Skeletal muscle tissue (tissue), 3 donors: ENCODE measurements at regions not wholly inside any gene's neighbourhood (a gene's known extent, or its start where the extent isn't known, plus 50 kb on each side); places are given as distances from the start of the nearest gene placed in this dataset.

Experiments
- H3K27ac ChIP-seq: one replicate; pipeline ENCODE4 v1.7.0; 2013; ENCODE audit warnings: mild to moderate bottlenecking, low read depth, low read length, inconsistent platforms
- H3K27me3 ChIP-seq, 3 donors: one replicate each; pipeline ENCODE4 v1.7.0; 2013; ENCODE audit warnings: low read length in 3 of 3; ENCODE audit not compliant: control insufficient read depth in 3 of 3, insufficient read depth in 3 of 3
- H3K36me3 ChIP-seq, 3 donors: one replicate each; pipeline ENCODE4 v1.7.0; 2013; ENCODE audit warnings: low read length in 3 of 3; ENCODE audit not compliant: control insufficient read depth in 3 of 3, insufficient read depth in 3 of 3
- H3K4me1 ChIP-seq, 3 donors: one replicate each; pipeline ENCODE4 v1.7.0; 2013; ENCODE audit warnings: low read length in 3 of 3, mild to moderate bottlenecking in 3 of 3; ENCODE audit not compliant: control insufficient read depth in 3 of 3, insufficient read depth in 3 of 3
- H3K4me3 ChIP-seq, 3 donors: one replicate each; pipeline ENCODE4 v1.7.0; 2013; ENCODE audit warnings: low read length in 3 of 3
- H3K9ac ChIP-seq, 3 donors: one replicate each; pipeline ENCODE4 v1.7.0; 2013; ENCODE audit warnings: low read length in 3 of 3, mild to moderate bottlenecking in 3 of 3, moderate library complexity in 2 of 3, low read depth in 1 of 3
- H3K9me3 ChIP-seq, 3 donors: one replicate each; pipeline ENCODE4 v1.7.0; 2013; ENCODE audit warnings: low read length in 3 of 3; ENCODE audit not compliant: control insufficient read depth in 3 of 3
- donor health status: Osteomylitis.

DNA sequence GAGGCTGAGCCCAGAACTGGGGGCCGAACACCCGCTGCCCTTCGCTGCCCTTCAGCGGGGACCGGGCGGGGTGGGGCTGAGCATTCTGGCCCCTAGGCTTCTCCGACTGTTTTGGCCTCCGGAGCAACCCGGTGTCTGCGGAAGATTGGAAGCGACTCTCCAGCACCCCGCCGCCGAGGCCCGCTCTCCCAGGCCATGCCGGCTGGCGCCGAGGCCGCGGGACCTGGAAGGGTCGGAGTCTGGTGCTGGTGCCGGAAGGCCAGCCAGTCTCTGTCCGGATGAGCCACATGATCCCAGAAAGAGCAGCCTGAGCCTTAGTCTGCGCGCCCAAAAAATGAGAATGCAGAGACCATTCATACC, 272.0 kb downstream of the FOXD2 start:
- peak overlapping the region; percentile 30 to 59 (median 58) for H3K4me3 ChIP-seq
- H3K36me3 ChIP-seq, result no peaks in the 10 kb centered on the region
- H3K4me1 ChIP-seq, result peaks cover 17 to 23% (median 20%) of the 10 kb centered on the region in 3 donors
- no peak overlapping the region for H3K27ac ChIP-seq
- no peaks in the 10 kb centered on the region for H3K9me3 ChIP-seq
- H3K9ac ChIP-seq, result peak overlapping the region in 1 of 3 donors; percentile 57
- H3K27me3 ChIP-seq, result peaks cover 79 to 82% (median 81%) of the 10 kb centered on the region in 3 donors

DNA sequence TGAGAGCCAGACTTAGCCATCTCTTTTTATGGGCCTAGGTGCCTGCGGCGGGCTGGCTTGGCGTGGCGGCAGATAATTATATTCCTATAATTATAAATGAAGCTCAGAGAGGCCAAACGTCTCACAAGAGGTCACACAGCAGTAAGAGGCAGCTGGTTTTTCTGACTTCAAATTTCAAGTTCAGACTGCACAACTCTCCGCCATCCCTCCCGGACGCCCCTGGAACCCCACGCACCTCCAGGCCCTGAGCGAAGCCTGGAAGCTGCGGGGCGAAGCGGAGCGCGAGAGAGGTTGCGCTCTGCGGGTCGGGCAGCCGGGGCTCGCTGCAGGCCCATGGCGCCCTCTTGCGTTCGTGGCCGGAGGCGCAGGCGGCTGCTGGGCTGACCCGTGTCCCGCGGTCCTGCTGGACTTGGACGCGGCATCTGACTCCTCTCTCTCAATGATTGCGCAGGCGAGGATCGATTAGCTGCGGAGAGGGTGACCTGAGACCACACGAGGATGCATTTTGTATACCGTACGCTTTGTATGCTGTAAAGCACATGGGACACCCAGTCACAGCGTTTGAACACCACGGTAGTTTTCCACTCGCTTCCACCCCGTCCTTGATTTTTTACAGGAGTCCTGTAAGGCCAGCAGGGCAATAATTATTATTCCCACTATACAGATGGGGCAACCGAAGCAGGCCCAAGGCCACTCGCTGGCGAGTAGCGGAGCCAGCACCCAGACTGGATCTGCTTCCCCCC, 272.7 kb downstream of the FOXD2 start:
- peaks cover 82 to 86% (median 84%) of the 10 kb centered on the region in 3 donors for H3K27me3 ChIP-seq
- H3K9me3 ChIP-seq, result no peaks in the 10 kb centered on the region
- H3K36me3 ChIP-seq, result no peaks in the 10 kb centered on the region
- peaks cover 17 to 23% (median 20%) of the 10 kb centered on the region in 3 donors for H3K4me1 ChIP-seq
- no peak overlapping the region for H3K27ac ChIP-seq
- H3K9ac ChIP-seq, result peak overlapping the region in 1 of 3 donors; percentile 40
- peak overlapping the region; percentile 30 to 59 (median 45) for H3K4me3 ChIP-seq
